Mesenchymal stem cell (in vitro differentiated cells and primary cell): ENCODE measurements at regions not wholly inside any gene's neighbourhood (a gene's known extent, or its start where the extent isn't known, plus 50 kb on each side); places are given as distances from the start of the nearest gene placed in this dataset.

Source experiments
- DNase-seq: peaks from one replicate; pipeline ENCODE4 v3.0.0-alpha.2; 2013
- H2AFZ ChIP-seq: one replicate; pipeline ENCODE4 v1.6.1; 2013; ENCODE audit warnings: low read depth, mild to moderate bottlenecking, control low read depth, inconsistent platforms, low read length, moderate library complexity
- H2AK5ac ChIP-seq: 2 replicates; pipeline ENCODE4 v1.6.1; 2013; ENCODE audit warnings: low read length, moderate library complexity, mild to moderate bottlenecking, inconsistent platforms; ENCODE audit not compliant: severe bottlenecking
- H2BK120ac ChIP-seq: one replicate; pipeline ENCODE4 v1.6.1; 2013; ENCODE audit warnings: low read depth, mild to moderate bottlenecking, inconsistent platforms, low read length, moderate library complexity
- H2BK12ac ChIP-seq, 2 experiments: one replicate each; pipeline ENCODE4 v1.6.1; 2013; ENCODE audit warnings: inconsistent platforms in 2 of 2, low read length in 2 of 2, mild to moderate bottlenecking in 2 of 2, moderate library complexity in 2 of 2, control low read depth in 1 of 2
- H2BK15ac ChIP-seq: one replicate; pipeline ENCODE4 v1.6.1; 2013; ENCODE audit warnings: mild to moderate bottlenecking, low read depth, inconsistent platforms; ENCODE audit not compliant: poor library complexity, severe bottlenecking
- H2BK5ac ChIP-seq: 2 replicates; pipeline ENCODE4 v1.6.1; 2013; ENCODE audit warnings: low read depth, mild to moderate bottlenecking, low read length, control low read depth, inconsistent platforms; ENCODE audit not compliant: poor library complexity, severe bottlenecking
- H3K14ac ChIP-seq, 2 experiments: one replicate each; pipeline ENCODE4 v1.6.1; 2013; ENCODE audit warnings: inconsistent platforms in 2 of 2, low read length in 2 of 2, control low read depth in 1 of 2, mild to moderate bottlenecking in 1 of 2, moderate library complexity in 1 of 2
- H3K18ac ChIP-seq, 2 experiments: one replicate each; pipeline ENCODE4 v1.6.1; 2013; ENCODE audit warnings: inconsistent platforms in 2 of 2, low read length in 2 of 2, control low read depth in 1 of 2, low read depth in 1 of 2, mild to moderate bottlenecking in 1 of 2
- H3K23ac ChIP-seq, 2 experiments: one replicate each; pipeline ENCODE4 v1.6.1; 2013; ENCODE audit warnings: inconsistent platforms in 2 of 2, low read length in 2 of 2, mild to moderate bottlenecking in 2 of 2, moderate library complexity in 2 of 2, control low read depth in 1 of 2
- H3K27ac ChIP-seq: 2 replicates; pipeline ENCODE4 v1.5.1; 2013; ENCODE audit warnings: mild to moderate bottlenecking, moderate library complexity, low read length, control low read depth, inconsistent platforms; ENCODE audit not compliant: poor library complexity, severe bottlenecking
- H3K27me3 ChIP-seq, 2 experiments: 2 replicates each; pipeline versions ENCODE4 v1.6.1 to v1.7.0; 2013; ENCODE audit warnings: low read length in 2 of 2, mild to moderate bottlenecking in 2 of 2, moderate library complexity in 2 of 2, control low read depth in 1 of 2, inconsistent platforms in 1 of 2; ENCODE audit not compliant: control insufficient read depth in 1 of 2, insufficient read depth in 1 of 2
- H3K36me3 ChIP-seq, 2 experiments: 2 replicates each; pipeline versions ENCODE4 v1.6.1 to v1.7.0; 2013; ENCODE audit warnings: low read length in 2 of 2, control low read depth in 1 of 2, inconsistent platforms in 1 of 2, low read depth in 1 of 2, mild to moderate bottlenecking in 1 of 2; ENCODE audit not compliant: insufficient read depth in 2 of 2, control insufficient read depth in 1 of 2
- H3K4ac ChIP-seq, 2 experiments: one replicate each; pipeline ENCODE4 v1.6.1; 2013; ENCODE audit warnings: inconsistent platforms in 2 of 2, low read length in 2 of 2, mild to moderate bottlenecking in 2 of 2, moderate library complexity in 2 of 2, control low read depth in 1 of 2, low read depth in 1 of 2
- H3K4me1 ChIP-seq: 2 replicates; pipeline ENCODE4 v1.6.1; 2013; ENCODE audit warnings: low read depth, low read length, control low read depth; ENCODE audit not compliant: control insufficient read depth, insufficient read depth
- H3K4me2 ChIP-seq: 2 replicates; pipeline ENCODE4 v1.6.1; 2013; ENCODE audit warnings: low read length, mild to moderate bottlenecking, inconsistent platforms; ENCODE audit not compliant: poor library complexity, severe bottlenecking
- H3K4me3 ChIP-seq, 2 experiments: 2 replicates each; pipeline versions ENCODE4 v1.5.1 to v1.7.0; 2013; ENCODE audit warnings: low read length in 2 of 2, mild to moderate bottlenecking in 2 of 2, control low read depth in 1 of 2, low read depth in 1 of 2; ENCODE audit not compliant: insufficient read depth in 1 of 2
- H3K79me1 ChIP-seq: replicated peaks from 2 replicates; pipeline ENCODE4 v1.6.1; 2013; ENCODE audit warnings: mild to moderate bottlenecking, control low read depth, low read length, inconsistent platforms; ENCODE audit not compliant: poor library complexity, severe bottlenecking
- H3K9ac ChIP-seq: 2 replicates; pipeline ENCODE4 v1.7.0; 2013; ENCODE audit warnings: mild to moderate bottlenecking, low read length, moderate library complexity
- H3K9me3 ChIP-seq: 2 replicates; pipeline ENCODE4 v1.7.0; 2013; ENCODE audit warnings: mild to moderate bottlenecking, low read length; ENCODE audit not compliant: control insufficient read depth
- H4K8ac ChIP-seq: one replicate; pipeline ENCODE4 v1.6.1; 2013; ENCODE audit warnings: inconsistent platforms, mild to moderate bottlenecking, low read length, moderate library complexity
- H4K91ac ChIP-seq: one replicate; pipeline ENCODE4 v1.6.1; 2013; ENCODE audit warnings: mild to moderate bottlenecking, low read length, inconsistent platforms
- WGBS: methylation state at CpG from one replicate; pipeline ENCODE4 v1.1.7; 2013; ENCODE audit warnings: mixed read lengths; 5-methylcytosine and 5-hydroxymethylcytosine counted together

GRCh38 chr5:97276474-97277120 is 93.5 kb upstream of the RIOK2 start:
- H2BK15ac ChIP-seq = no peak overlapping the region
- no peak overlapping the region for H3K14ac ChIP-seq
- no peak for DNase-seq
- peaks cover 17% of the 10 kb centered on the region for H3K9me3 ChIP-seq
- no peaks in the 10 kb centered on the region for H3K27me3 ChIP-seq
- no peak overlapping the region for H3K4me3 ChIP-seq
- H3K4ac ChIP-seq = no peak overlapping the region
- no peak overlapping the region for H3K27ac ChIP-seq
- no peak overlapping the region for H3K4me2 ChIP-seq
- H3K36me3 ChIP-seq = no peaks in the 10 kb centered on the region
- H2BK12ac ChIP-seq = no peak overlapping the region
- no peak overlapping the region for H2AFZ ChIP-seq
- no peak overlapping the region for H2AK5ac ChIP-seq
- no peak overlapping the region for H4K8ac ChIP-seq
- H3K18ac ChIP-seq = no peak overlapping the region
- 73% methylated on average over 1 of the region's 3 CpGs for WGBS
- H2BK120ac ChIP-seq = no peak overlapping the region
- H4K91ac ChIP-seq = no peak overlapping the region
- no peak overlapping the region for H3K23ac ChIP-seq
- no peaks in the 10 kb centered on the region for H3K79me1 ChIP-seq
- no peak overlapping the region for H3K9ac ChIP-seq
- no peak overlapping the region for H2BK5ac ChIP-seq
- H3K4me1 ChIP-seq = no peaks in the 10 kb centered on the region

DNA sequence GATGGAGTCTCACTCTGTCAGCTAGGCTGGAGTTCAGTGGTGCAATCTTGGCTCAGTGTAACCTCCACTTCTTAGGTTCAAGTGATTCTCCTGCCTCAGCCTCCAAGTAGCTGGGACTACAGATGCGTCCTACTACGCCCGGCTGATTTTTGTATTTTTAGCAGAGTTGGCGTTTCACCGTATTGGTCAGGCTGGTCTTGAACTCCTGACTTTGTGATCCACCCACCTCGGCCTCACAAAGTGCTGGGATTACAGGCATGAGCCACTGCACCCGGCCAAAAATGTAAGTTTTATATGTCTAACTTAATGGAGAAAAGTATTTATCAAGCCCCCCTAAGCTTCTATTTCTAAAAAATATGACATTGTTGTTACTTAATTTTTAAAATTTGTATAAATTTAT is 98.2 kb upstream of the RIOK2 start:
- no peak overlapping the region for H3K4me3 ChIP-seq
- H3K4me1 ChIP-seq = no peaks in the 10 kb centered on the region
- H3K79me1 ChIP-seq = no peaks in the 10 kb centered on the region
- H3K18ac ChIP-seq = no peak overlapping the region
- no peak overlapping the region for H2BK120ac ChIP-seq
- H3K4ac ChIP-seq = no peak overlapping the region
- peaks cover 11% of the 10 kb centered on the region for H3K9me3 ChIP-seq
- H2BK12ac ChIP-seq = no peak overlapping the region
- H4K91ac ChIP-seq = no peak overlapping the region
- H3K36me3 ChIP-seq = no peaks in the 10 kb centered on the region
- no peak overlapping the region for H4K8ac ChIP-seq
- no peak overlapping the region for H2BK5ac ChIP-seq
- DNase-seq = no peak
- H2AFZ ChIP-seq = no peak overlapping the region
- WGBS = 99% methylated on average over 6 of the region's 7 CpGs
- H2AK5ac ChIP-seq = no peak overlapping the region
- H3K9ac ChIP-seq = no peak overlapping the region
- H3K14ac ChIP-seq = no peak overlapping the region
- no peak overlapping the region for H3K27ac ChIP-seq
- H3K23ac ChIP-seq = no peak overlapping the region
- H3K27me3 ChIP-seq = no peaks in the 10 kb centered on the region
- no peak overlapping the region for H2BK15ac ChIP-seq
- H3K4me2 ChIP-seq = no peak overlapping the region

- H3K36me3 ChIP-seq = no peaks in the 10 kb centered on the region
- H3K4me1 ChIP-seq = no peaks in the 10 kb centered on the region
- no peaks in the 10 kb centered on the region for H3K79me1 ChIP-seq
- no peak overlapping the region for H4K91ac ChIP-seq
- H3K27ac ChIP-seq = no peak overlapping the region
- H2BK5ac ChIP-seq = no peak overlapping the region
- H3K4ac ChIP-seq = no peak overlapping the region
- no peak overlapping the region for H3K4me2 ChIP-seq
- WGBS = 15% methylated on average over 2 of the region's 5 CpGs
- no peaks in the 10 kb centered on the region for H3K27me3 ChIP-seq
- H3K4me3 ChIP-seq = no peak overlapping the region
- DNase-seq = peak; percentile 29
- no peak overlapping the region for H2BK120ac ChIP-seq
- H2BK15ac ChIP-seq = no peak overlapping the region
- no peak overlapping the region for H2BK12ac ChIP-seq
- H2AFZ ChIP-seq = no peak overlapping the region
- no peak overlapping the region for H3K9ac ChIP-seq
- H3K14ac ChIP-seq = no peak overlapping the region
- no peak overlapping the region for H2AK5ac ChIP-seq
- no peak overlapping the region for H3K23ac ChIP-seq
- no peaks in the 10 kb centered on the region for H3K9me3 ChIP-seq
- H3K18ac ChIP-seq = no peak overlapping the region
- no peak overlapping the region for H4K8ac ChIP-seq
Observed at GRCh38 chr5:97297063-97297703, 114.1 kb upstream of the RIOK2 start.

- Histone ChIP-seq H3K27me3 (no peaks in the 10 kb centered on the region), H3K4me3 (no peak overlapping the region), H3K18ac (no peak overlapping the region), H3K23ac (no peak overlapping the region), H2BK5ac (no peak overlapping the region), H2BK120ac (no peak overlapping the region), H2AFZ (no peak overlapping the region), H3K9me3 (no peaks in the 10 kb centered on the region), H2BK15ac (no peak overlapping the region), H3K4ac (no peak overlapping the region), H3K4me1 (no peaks in the 10 kb centered on the region), H2BK12ac (no peak overlapping the region), H3K9ac (no peak overlapping the region), H3K4me2 (no peak overlapping the region), H3K27ac (no peak overlapping the region), H4K91ac (no peak overlapping the region), H4K8ac (no peak overlapping the region), H3K14ac (no peak overlapping the region), H3K79me1 (no peaks in the 10 kb centered on the region), H3K36me3 (no peaks in the 10 kb centered on the region), H2AK5ac (no peak overlapping the region)
- DNase-seq = no peak
Observed at GRCh38 chr5:97297704-97298091, 114.7 kb upstream of the RIOK2 start.
